GM18867 (cell line): ENCODE measurements at regions not wholly inside any gene's neighbourhood (a gene's known extent, or its start where the extent isn't known, plus 50 kb on each side); places are given as distances from the start of the nearest gene placed in this dataset.

Source experiments
- ATAC-seq: cut with Tn5 transposase; IDR thresholded peaks from one replicate; pipeline ENCODE4 v1.9.1; 2021; ENCODE audit warnings: mild to moderate bottlenecking, moderate library complexity; ENCODE audit not compliant: unreplicated experiment

GRCh38 chr10:44042075-44042770 lies 342.7 kb downstream of the CXCL12 start:
- ATAC-seq, result no peak

DNA sequence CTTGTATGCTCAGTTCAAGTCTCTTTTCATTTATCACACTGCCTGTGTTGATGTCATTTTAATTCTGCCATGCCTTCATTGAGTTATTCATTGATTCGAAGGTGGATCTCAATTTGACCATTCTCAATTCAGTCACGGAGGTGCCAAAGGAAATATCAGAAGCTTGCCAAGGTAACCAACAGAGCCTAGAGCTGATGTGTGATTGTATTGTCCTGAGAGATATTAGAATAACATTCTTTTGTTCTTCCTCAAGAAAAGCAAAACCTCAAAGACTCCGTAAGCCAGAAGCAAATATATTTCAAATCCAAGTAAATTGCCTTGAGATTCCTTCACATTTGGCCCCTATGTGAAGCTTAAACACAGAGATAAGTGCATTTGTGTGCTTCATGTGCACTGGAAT lies 345.3 kb downstream of the CXCL12 start:
- no peak for ATAC-seq

- ATAC-seq, result no peak
Measured at GRCh38 chr10:44036425-44036824, 348.5 kb downstream of the CXCL12 start.

GRCh38 chr10:44035474-44036197 lies 349.3 kb downstream of the CXCL12 start:
- peak; percentile 48 for ATAC-seq

- ATAC-seq, result no peak
Measured at GRCh38 chr10:44034946-44035345, 350.0 kb downstream of the CXCL12 start.

- ATAC-seq, result no peak
Measured at GRCh38 chr10:44033008-44033407, 351.9 kb downstream of the CXCL12 start.

DNA sequence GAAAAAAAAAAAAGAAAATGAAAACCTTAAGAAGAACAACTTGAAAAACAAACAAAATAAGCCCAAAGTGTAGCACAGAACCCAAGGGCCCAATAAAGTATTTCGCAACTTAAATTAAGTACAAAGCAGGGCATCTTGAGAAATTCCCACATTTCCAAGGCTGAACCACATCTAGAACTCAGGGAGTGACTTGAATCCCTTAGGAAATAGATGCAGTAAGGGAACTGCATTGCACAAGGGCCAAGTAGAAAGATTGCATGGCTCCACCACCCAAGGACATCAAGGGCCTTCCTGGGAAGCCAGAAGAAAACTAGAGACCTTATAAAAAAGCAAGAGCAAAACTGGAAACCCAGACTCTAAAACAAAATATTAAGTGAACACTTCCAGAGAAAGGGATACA lies 352.7 kb downstream of the CXCL12 start:
- ATAC-seq, result no peak

DNA sequence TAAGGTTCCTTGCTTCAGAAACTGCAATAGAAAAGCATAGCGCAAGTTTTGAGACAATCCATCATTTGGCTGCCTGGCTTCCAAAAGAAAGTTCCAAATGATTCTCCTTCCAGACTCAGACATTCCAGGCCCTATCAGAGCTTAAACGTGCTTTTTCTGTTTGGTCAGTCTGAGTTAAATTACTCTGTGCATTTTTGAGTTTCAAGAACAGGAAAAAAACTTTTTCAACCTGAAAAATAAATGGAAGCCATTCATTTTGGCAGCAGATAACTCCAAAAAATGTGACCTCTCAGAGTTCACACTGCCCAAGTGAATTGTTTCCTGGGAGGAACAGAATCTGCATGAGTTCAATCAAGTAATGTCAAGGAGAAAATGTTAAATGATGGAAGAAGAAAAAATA lies 354.2 kb downstream of the CXCL12 start:
- no peak for ATAC-seq

GRCh38 chr10:44030132-44030531 lies 354.8 kb downstream of the CXCL12 start:
- ATAC-seq, result peak; percentile 93

GRCh38 chr10:44028384-44029137 lies 356.3 kb downstream of the CXCL12 start:
- no peak for ATAC-seq

DNA sequence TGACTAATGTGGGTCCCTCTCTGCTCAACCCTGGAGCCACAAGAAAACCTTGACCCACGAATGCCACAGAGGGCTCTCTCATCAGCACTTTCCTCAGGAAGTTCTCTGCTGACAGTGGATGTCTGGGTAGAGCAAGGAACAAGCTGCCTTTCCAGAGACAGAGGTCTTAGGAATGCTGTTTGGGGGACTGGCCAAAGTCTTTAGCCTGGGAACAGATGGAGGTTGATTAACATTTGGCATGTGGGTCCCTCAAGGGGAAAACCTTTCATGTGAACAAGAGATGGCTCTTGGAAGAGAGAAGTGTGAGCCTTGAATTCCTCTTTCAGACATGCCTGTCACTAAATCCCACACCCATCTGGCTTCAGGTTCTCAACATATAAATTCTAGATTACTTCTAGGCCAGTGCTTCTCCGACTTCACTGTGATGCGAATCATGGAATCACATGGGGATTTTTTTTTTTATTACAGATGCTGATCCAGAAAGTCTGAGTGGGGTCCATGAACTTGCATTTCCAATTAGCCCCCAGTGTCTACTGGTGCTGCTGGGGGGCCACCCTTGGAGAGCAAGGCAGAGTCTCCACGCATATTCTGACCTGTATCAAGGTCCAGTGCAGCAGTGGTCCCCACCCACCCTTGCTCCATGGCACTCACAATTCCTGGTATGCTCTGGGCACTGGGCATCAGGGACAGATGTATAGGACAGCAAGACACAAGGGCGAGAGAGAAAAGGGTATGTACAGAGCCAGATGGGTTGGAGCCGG lies 360.4 kb downstream of the CXCL12 start:
- ATAC-seq, result no peak

- no peak for ATAC-seq
Measured at GRCh38 chr10:44023517-44023916, 361.4 kb downstream of the CXCL12 start.

- no peak for ATAC-seq
Measured at GRCh38 chr10:44022203-44022602, 362.7 kb downstream of the CXCL12 start.

DNA sequence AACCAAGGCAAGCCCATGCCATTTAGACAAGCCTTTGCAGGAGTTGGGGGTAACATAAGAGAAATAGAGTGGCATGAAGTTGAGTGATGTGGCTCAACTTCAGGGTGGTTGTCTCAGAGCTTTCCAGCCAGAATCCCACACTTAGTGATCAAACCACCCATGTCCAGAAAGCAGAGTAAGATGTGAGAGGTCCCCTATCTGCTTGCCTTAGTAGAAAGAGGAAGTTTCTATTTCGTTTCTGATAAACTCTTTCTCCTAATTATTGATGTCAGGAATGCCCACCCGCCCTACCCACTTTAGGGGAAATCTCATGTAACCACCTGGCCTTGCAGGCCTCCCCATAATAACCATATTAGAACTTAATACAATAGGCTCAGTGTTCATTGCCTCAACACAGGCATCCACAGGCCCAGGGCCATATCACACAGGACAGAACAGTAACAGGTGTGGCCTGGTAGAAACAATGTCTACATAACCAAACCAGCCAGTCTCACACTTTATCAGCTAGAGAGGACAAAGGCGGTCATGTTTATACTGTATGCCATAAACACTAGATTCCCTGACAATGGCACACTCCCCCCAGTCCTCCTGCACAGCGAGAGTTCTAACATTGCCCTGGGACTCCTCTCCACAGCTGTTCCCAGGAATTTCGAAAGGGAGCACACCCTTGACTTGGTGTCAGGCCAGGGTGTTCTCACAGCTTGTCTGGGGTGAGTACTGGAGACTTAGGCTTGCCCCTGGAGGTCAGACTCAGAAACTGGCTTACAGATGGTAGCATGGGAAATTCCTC lies 364.4 kb downstream of the CXCL12 start:
- ATAC-seq, result peak; percentile 35

- ATAC-seq, result no peak
Measured at GRCh38 chr10:44017483-44018145, 367.3 kb downstream of the CXCL12 start.

GRCh38 chr10:44016589-44017482 lies 368.1 kb downstream of the CXCL12 start:
- ATAC-seq, result peak; percentile 55

DNA sequence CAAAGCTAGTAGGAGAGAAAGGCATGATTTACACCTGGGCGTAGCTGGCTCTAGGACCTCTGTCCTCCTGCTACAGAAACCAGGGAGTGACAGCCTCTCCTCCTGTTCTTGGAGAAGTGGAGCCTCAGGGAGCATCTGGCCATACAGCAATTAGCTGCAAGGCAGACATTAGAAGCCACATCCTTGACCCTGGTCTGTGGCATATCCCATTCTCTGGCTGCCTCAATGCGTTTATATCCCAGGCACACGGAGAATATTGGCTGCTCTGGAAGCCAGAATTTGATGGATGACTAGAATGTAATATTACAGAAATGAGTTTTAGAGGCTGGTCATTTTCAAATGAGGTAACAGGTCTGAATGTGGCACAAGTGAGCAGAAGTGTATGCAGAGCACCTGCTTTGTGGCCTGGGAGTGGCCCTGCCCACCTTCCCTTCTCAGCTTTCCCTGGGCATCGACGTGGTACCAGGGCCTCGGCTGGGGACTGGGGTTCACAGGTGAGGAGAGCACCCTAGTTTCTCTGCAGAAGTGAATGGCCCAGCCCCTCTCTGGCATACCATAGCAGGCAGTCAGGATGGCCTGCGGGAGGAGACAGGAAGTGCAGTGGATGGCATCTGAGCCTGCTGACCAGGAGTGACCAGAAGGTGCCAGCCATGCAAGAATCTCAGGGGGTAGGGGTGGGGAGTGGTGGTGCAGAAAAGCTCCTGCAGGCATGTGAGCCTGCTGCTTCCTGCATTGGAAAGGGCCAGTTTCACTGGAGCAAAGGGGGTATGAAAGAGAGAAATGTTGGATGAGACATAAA lies 367.2 kb upstream of the ZNF32 start:
- no peak for ATAC-seq
